ENCODE measurements at regions not wholly inside any gene's neighbourhood (a gene's known extent, or its start where the extent isn't known, plus 50 kb on each side); places are given as distances from the start of the nearest gene placed in this dataset.

DNA sequence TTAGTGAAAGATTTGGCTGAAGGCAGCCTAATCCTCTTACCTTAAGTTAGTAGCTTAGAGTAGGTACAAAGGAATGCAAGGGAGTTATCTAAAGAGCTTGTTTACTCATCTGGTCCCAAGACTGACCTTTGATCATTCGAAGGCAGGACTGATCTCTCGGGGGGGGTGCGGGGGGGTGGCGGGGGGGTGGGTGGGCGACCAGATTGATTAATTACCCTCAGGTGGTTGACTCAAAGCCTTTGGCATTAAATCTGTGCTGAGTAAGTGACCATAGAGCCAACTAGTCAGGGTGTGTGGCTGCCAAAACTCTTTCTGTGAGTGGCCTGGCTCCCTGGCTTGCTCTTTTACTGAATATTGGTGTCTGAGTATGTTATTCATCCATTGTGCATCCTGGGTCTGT is 731.9 kb upstream of the FBXO33 start:
- no peaks in the 10 kb centered on the region for H4K20me1 ChIP-seq (ENCODE audit: insufficient read depth)
- no peak overlapping the region for H3K4me3 ChIP-seq (ENCODE audit: low read length)
- H3K9ac ChIP-seq (ENCODE audit: low read length) = no peak overlapping the region
- no peak overlapping the region for H3K27ac ChIP-seq (ENCODE audit: low read length)
- no peaks in the 10 kb centered on the region for H3K79me2 ChIP-seq (replicated peaks; ENCODE audit: insufficient read depth, low read length)
- H3K9me2 ChIP-seq (ENCODE audit: insufficient read depth, low read length) = no peaks in the 10 kb centered on the region
- no peak for TF ChIP-seq TAF1 (IDR thresholded peaks at IDR 0.05; ENCODE audit: low read depth)
- TF ChIP-seq MXI1 (conservative IDR thresholded peaks at IDR 0.05; ENCODE audit: poor library complexity, severe bottlenecking) = no peak
- no peak for TF ChIP-seq EP300 (conservative IDR thresholded peaks at IDR 0.05; ENCODE audit: poor library complexity, severe bottlenecking)
- TF ChIP-seq RAD21 (conservative IDR thresholded peaks at IDR 0.05) = no peak
- TF ChIP-seq EZH2 (IDR thresholded peaks at IDR 0.05; ENCODE audit: borderline replicate concordance, insufficient read depth, low read length, poor library complexity, severe bottlenecking) = no peak
- TF ChIP-seq CTCF (IDR thresholded peaks at IDR 0.05; ENCODE audit: poor library complexity, severe bottlenecking) = no peak
- no peak for TF ChIP-seq POLR2AphosphoS5 (IDR thresholded peaks at IDR 0.05)
- TF ChIP-seq, protein P1, sequence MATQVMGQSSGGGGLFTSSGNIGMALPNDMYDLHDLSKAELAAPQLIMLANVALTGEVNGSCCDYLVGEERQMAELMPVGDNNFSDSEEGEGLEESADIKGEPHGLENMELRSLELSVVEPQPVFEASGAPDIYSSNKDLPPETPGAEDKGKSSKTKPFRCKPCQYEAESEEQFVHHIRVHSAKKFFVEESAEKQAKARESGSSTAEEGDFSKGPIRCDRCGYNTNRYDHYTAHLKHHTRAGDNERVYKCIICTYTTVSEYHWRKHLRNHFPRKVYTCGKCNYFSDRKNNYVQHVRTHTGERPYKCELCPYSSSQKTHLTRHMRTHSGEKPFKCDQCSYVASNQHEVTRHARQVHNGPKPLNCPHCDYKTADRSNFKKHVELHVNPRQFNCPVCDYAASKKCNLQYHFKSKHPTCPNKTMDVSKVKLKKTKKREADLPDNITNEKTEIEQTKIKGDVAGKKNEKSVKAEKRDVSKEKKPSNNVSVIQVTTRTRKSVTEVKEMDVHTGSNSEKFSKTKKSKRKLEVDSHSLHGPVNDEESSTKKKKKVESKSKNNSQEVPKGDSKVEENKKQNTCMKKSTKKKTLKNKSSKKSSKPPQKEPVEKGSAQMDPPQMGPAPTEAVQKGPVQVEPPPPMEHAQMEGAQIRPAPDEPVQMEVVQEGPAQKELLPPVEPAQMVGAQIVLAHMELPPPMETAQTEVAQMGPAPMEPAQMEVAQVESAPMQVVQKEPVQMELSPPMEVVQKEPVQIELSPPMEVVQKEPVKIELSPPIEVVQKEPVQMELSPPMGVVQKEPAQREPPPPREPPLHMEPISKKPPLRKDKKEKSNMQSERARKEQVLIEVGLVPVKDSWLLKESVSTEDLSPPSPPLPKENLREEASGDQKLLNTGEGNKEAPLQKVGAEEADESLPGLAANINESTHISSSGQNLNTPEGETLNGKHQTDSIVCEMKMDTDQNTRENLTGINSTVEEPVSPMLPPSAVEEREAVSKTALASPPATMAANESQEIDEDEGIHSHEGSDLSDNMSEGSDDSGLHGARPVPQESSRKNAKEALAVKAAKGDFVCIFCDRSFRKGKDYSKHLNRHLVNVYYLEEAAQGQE (IDR thresholded peaks at IDR 0.05; ENCODE audit: borderline replicate concordance) = no peak
- TF ChIP-seq SMC3 (conservative IDR thresholded peaks at IDR 0.05; ENCODE audit: poor library complexity) = no peak
- no peaks in the 10 kb centered on the region for H3K27me3 ChIP-seq (ENCODE audit: insufficient read depth, low read depth, low read length)
- H3K9me3 ChIP-seq (ENCODE audit: low read length) = no peaks in the 10 kb centered on the region
- no peaks in the 10 kb centered on the region for H3F3A ChIP-seq (ENCODE audit: insufficient read depth, low read length, poor library complexity, severe bottlenecking)
- no peak overlapping the region for H2AFZ ChIP-seq (ENCODE audit: low read depth, low read length)
- H3K4me2 ChIP-seq (ENCODE audit: low read length) = no peak overlapping the region
- no peaks in the 10 kb centered on the region for H3K36me3 ChIP-seq (ENCODE audit: insufficient read depth, low read length)

- no peak overlapping the region for H3K4me3 ChIP-seq (ENCODE audit: low read length)
- TF ChIP-seq SMC3 (conservative IDR thresholded peaks at IDR 0.05; ENCODE audit: poor library complexity) (no peak), MXI1 (conservative IDR thresholded peaks at IDR 0.05; ENCODE audit: poor library complexity, severe bottlenecking) (no peak), EZH2 (IDR thresholded peaks at IDR 0.05; ENCODE audit: borderline replicate concordance, insufficient read depth, low read length, poor library complexity, severe bottlenecking) (no peak), TAF1 (IDR thresholded peaks at IDR 0.05; ENCODE audit: low read depth) (no peak)
These were observed 707.4 kb upstream of the FBXO33 start for GRCh38 chr14:40139657-40140056.

More at GRCh38 chr14:40139657-40140056, 707.4 kb upstream of the FBXO33 start:
- no peak overlapping the region for H3K9ac ChIP-seq (ENCODE audit: low read length)
- no peaks in the 10 kb centered on the region for H3K9me2 ChIP-seq (ENCODE audit: insufficient read depth, low read length)
- H3K9me3 ChIP-seq (ENCODE audit: low read length) = no peaks in the 10 kb centered on the region
- H3F3A ChIP-seq (ENCODE audit: insufficient read depth, low read length, poor library complexity, severe bottlenecking) = no peaks in the 10 kb centered on the region
- no peak overlapping the region for H3K4me2 ChIP-seq (ENCODE audit: low read length)
- no peaks in the 10 kb centered on the region for H4K20me1 ChIP-seq (ENCODE audit: insufficient read depth)
- H3K27me3 ChIP-seq (ENCODE audit: insufficient read depth, low read depth, low read length) = no peaks in the 10 kb centered on the region
- H3K27ac ChIP-seq (ENCODE audit: low read length) = no peak overlapping the region
- H2AFZ ChIP-seq (ENCODE audit: low read depth, low read length) = no peak overlapping the region
- no peaks in the 10 kb centered on the region for H3K79me2 ChIP-seq (replicated peaks; ENCODE audit: insufficient read depth, low read length)
- H3K36me3 ChIP-seq (ENCODE audit: insufficient read depth, low read length) = no peaks in the 10 kb centered on the region

All from neural cell (in vitro differentiated cells).